B cell (primary cell): ENCODE measurements at regions not wholly inside any gene's neighbourhood (a gene's known extent, or its start where the extent isn't known, plus 50 kb on each side); places are given as distances from the start of the nearest gene placed in this dataset.

ENCODE experiments used
- ATAC-seq: fragments of 200-7000 bp; cut with Tn5 transposase; one replicate; pipeline ENCODE4 v1.10.0; 2021; ENCODE audit warnings: low read depth, mild to moderate bottlenecking, moderate number of reproducible peaks, moderate library complexity
- CTCF ChIA-PET: fragments of 350-600 bp; sonication (Branson Sonifier 250); formaldehyde crosslinking; loops from one replicate; lab custom pipeline; 2021; ENCODE audit warnings: antibody characterized with exemption, inconsistent platforms; lab: Charles Lee
- POLR2A ChIA-PET: fragments of 350-600 bp; sonication (Branson Sonifier 250); formaldehyde crosslinking; loops from one replicate; lab custom pipeline; 2021; ENCODE audit warnings: antibody characterized with exemption; lab: Charles Lee
- DNase-seq: peaks from one replicate; pipeline ENCODE4 v3.0.0; 2013
- H2AFZ ChIP-seq: 2 replicates; pipeline ENCODE4 v1.6.1; 2012; ENCODE audit warnings: mild to moderate bottlenecking, low read depth, low read length; ENCODE audit not compliant: insufficient read depth, poor library complexity, severe bottlenecking
- H3K27ac ChIP-seq, 2 donors: 1 replicate in 1 of 2; 2 replicates in 1 of 2; pipeline ENCODE4 v1.5.1; 2012 to 2013; ENCODE audit warnings: low read length in 2 of 2, mild to moderate bottlenecking in 2 of 2, moderate library complexity in 1 of 2
- H3K27me3 ChIP-seq, 4 experiments: fragments of 200-600 bp in 1 of 4; sonication (generic) in 1 of 4; replicated peaks in 1 of 4; 1 replicate in 2 of 4; 2 replicates in 2 of 4; pipeline versions ENCODE4 v1.6.1 to v1.7.0; 2013 to 2016; ENCODE audit warnings: low read length in 3 of 4, mild to moderate bottlenecking in 2 of 4, mixed read lengths in 1 of 4, moderate library complexity in 1 of 4; ENCODE audit not compliant: insufficient read depth in 4 of 4, control insufficient read depth in 3 of 4; ENCODE audit errors: control extremely low read depth in 1 of 4
- H3K36me3 ChIP-seq, 2 experiments: replicated peaks in 1 of 2; 1 replicate in 1 of 2; 2 replicates in 1 of 2; pipeline versions ENCODE4 v1.6.1 to v1.7.1; 2013; ENCODE audit warnings: low read length in 1 of 2; ENCODE audit not compliant: insufficient read depth in 2 of 2, control insufficient read depth in 1 of 2; ENCODE audit errors: control extremely low read depth in 1 of 2, extremely low read depth in 1 of 2
- H3K4me1 ChIP-seq, 2 donors: fragments of 200-600 bp in 1 of 2; sonication (generic) in 1 of 2; 1 replicate in 1 of 2; 2 replicates in 1 of 2; pipeline versions ENCODE4 v1.5.1 to v1.6.1; 2013 to 2017; ENCODE audit warnings: low read length in 2 of 2; ENCODE audit not compliant: control insufficient read depth in 2 of 2, insufficient read depth in 2 of 2
- H3K4me2 ChIP-seq: replicated peaks from 2 replicates; pipeline ENCODE3; 2012; ENCODE audit warnings: mild to moderate bottlenecking, low read depth, low read length; ENCODE audit not compliant: poor library complexity, severe bottlenecking
- H3K4me3 ChIP-seq, 5 experiments: fragments of 200-600 bp in 1 of 5; sonication (generic) in 1 of 5; 1 replicate in 3 of 5; 2 replicates in 2 of 5; pipeline versions ENCODE4 v1.5.1 to v1.7.0; 2011 to 2016; ENCODE audit warnings: low read length in 4 of 5, mild to moderate bottlenecking in 4 of 5, low read depth in 2 of 5, control low read depth in 1 of 5, moderate library complexity in 1 of 5; ENCODE audit not compliant: insufficient read depth in 1 of 5; ENCODE audit errors: control extremely low read depth in 1 of 5, extremely low read depth in 1 of 5
- H3K79me2 ChIP-seq: fragments of 200-600 bp; sonication (generic); one replicate; pipeline ENCODE4 v1.6.0; 2016; ENCODE audit warnings: low read length; ENCODE audit not compliant: control insufficient read depth, insufficient read depth
- H3K9ac ChIP-seq: fragments of 200-600 bp; sonication (generic); 2 replicates; pipeline ENCODE4 v1.6.1; 2017; ENCODE audit warnings: mild to moderate bottlenecking, low read length, moderate library complexity
- H3K9me3 ChIP-seq, 3 donors: one replicate each; pipeline versions ENCODE4 v1.6.1 to v1.7.1; 2013; ENCODE audit warnings: low read length in 2 of 3; ENCODE audit not compliant: control insufficient read depth in 2 of 3, insufficient read depth in 1 of 3; ENCODE audit errors: control extremely low read depth in 1 of 3
- H4K20me1 ChIP-seq: 2 replicates; pipeline ENCODE4 v1.6.0; 2012; ENCODE audit warnings: mild to moderate bottlenecking, low read length; ENCODE audit not compliant: insufficient read depth, control insufficient read depth, poor library complexity, severe bottlenecking
- H3K27ac Mint-ChIP-seq: one replicate; pipeline ENCODE4 v1.8.0; 2021; ENCODE audit warnings: mixed read lengths
- H3K27me3 Mint-ChIP-seq: one replicate; pipeline ENCODE4 v1.8.0; 2021; ENCODE audit warnings: mixed read lengths
- H3K4me1 Mint-ChIP-seq: one replicate; pipeline ENCODE4 v1.8.0; 2021; ENCODE audit warnings: mixed read lengths
- H3K4me3 Mint-ChIP-seq: one replicate; pipeline ENCODE4 v1.8.0; 2021; ENCODE audit warnings: mixed read lengths
- H3K9me3 Mint-ChIP-seq: one replicate; pipeline ENCODE4 v1.8.0; 2022; ENCODE audit warnings: mixed read lengths; ENCODE audit not compliant: insufficient read depth
- CTCF ChIP-seq: fragments of 200-600 bp; IDR thresholded peaks from one replicate; pipeline ENCODE4 v1.8.0; 2022; ENCODE audit warnings: antibody characterized with exemption, mild to moderate bottlenecking
- EZH2 ChIP-seq: IDR thresholded peaks from 2 replicates; pipeline ENCODE4 v1.6.1; 2012; ENCODE audit warnings: borderline replicate concordance, low read depth, mild to moderate bottlenecking, moderate library complexity, low read length; ENCODE audit not compliant: insufficient read depth, poor library complexity, severe bottlenecking
- WGBS: methylation state at CpG from one replicate; pipeline ENCODE4 v1.1.5; 2013; ENCODE audit warnings: missing lambda C conversion rate; ENCODE audit not compliant: insufficient coverage; 5-methylcytosine and 5-hydroxymethylcytosine counted together
- intact Hi-C: fragments of 100-400 bp; cut with micrococcal nuclease; formaldehyde crosslinking; loops from one replicate; pipeline ENCODE4 v1.10.0; 2022

GRCh38 chr16:6735631-6736030 is 597.0 kb upstream of the RBFOX1 start:
- WGBS = no CpG with 5 or more reads among the region's 3 CpGs
- Histone ChIP-seq H3K27me3 (no peaks in the 10 kb centered on the region), H2AFZ (no peak overlapping the region), H3K9ac (no peak overlapping the region), H3K36me3 (no peaks in the 10 kb centered on the region), H3K9me3 (no peaks in the 10 kb centered on the region), H4K20me1 (no peaks in the 10 kb centered on the region), H3K27ac (no peak overlapping the region), H3K4me3 (no peak overlapping the region), H3K4me2 (no peak overlapping the region), H3K4me1 (no peaks in the 10 kb centered on the region), H3K79me2 (no peaks in the 10 kb centered on the region)
- Mint-ChIP-seq H3K4me1 (no peaks in the 10 kb centered on the region), H3K4me3 (no peak overlapping the region), H3K9me3 (no peaks in the 10 kb centered on the region), H3K27me3 (no peaks in the 10 kb centered on the region), H3K27ac (no peak overlapping the region)
- TF ChIP-seq EZH2 (no peak), CTCF (no peak)
- DNase-seq = no peak
- ChIA-PET POLR2A (no interaction called here), CTCF (no interaction called here)
- intact Hi-C loops = no loop called here
- ATAC-seq = no peak

GRCh38 chr16:6732166-6732565 is 600.5 kb upstream of the RBFOX1 start:
- CTCF ChIA-PET = no interaction called here
- TF ChIP-seq EZH2 (no peak), CTCF (no peak)
- H3K27ac Mint-ChIP-seq = no peak overlapping the region
- 91% methylated on average over 4 of the region's 4 CpGs for WGBS
- no peaks in the 10 kb centered on the region for H4K20me1 ChIP-seq
- H3K36me3 ChIP-seq = no peaks in the 10 kb centered on the region
- no peak overlapping the region for H3K9ac ChIP-seq
- no peaks in the 10 kb centered on the region for H3K27me3 ChIP-seq
- intact Hi-C loops = no loop called here
- no peaks in the 10 kb centered on the region for H3K4me1 ChIP-seq
- no peaks in the 10 kb centered on the region for H3K4me1 Mint-ChIP-seq
- no peaks in the 10 kb centered on the region for H3K9me3 Mint-ChIP-seq
- H3K27ac ChIP-seq = no peak overlapping the region
- H3K79me2 ChIP-seq = no peaks in the 10 kb centered on the region
- H3K9me3 ChIP-seq = no peaks in the 10 kb centered on the region
- H3K27me3 Mint-ChIP-seq = no peaks in the 10 kb centered on the region
- DNase-seq (no peak), ATAC-seq (no peak)
- no peak overlapping the region for H3K4me2 ChIP-seq
- H3K4me3 ChIP-seq = no peak overlapping the region
- POLR2A ChIA-PET = no interaction called here
- H2AFZ ChIP-seq = no peak overlapping the region
- no peak overlapping the region for H3K4me3 Mint-ChIP-seq
